ENCODE measurements at regions not wholly inside any gene's neighbourhood (a gene's known extent, or its start where the extent isn't known, plus 50 kb on each side); places are given as distances from the start of the nearest gene placed in this dataset.

GRCh38 chr2:65711863-65712262 lies 279.5 kb upstream of the SPRED2 start:
- TF ChIP-seq, protein P1, sequence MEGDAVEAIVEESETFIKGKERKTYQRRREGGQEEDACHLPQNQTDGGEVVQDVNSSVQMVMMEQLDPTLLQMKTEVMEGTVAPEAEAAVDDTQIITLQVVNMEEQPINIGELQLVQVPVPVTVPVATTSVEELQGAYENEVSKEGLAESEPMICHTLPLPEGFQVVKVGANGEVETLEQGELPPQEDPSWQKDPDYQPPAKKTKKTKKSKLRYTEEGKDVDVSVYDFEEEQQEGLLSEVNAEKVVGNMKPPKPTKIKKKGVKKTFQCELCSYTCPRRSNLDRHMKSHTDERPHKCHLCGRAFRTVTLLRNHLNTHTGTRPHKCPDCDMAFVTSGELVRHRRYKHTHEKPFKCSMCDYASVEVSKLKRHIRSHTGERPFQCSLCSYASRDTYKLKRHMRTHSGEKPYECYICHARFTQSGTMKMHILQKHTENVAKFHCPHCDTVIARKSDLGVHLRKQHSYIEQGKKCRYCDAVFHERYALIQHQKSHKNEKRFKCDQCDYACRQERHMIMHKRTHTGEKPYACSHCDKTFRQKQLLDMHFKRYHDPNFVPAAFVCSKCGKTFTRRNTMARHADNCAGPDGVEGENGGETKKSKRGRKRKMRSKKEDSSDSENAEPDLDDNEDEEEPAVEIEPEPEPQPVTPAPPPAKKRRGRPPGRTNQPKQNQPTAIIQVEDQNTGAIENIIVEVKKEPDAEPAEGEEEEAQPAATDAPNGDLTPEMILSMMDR (conservative IDR thresholded peaks at IDR 0.05): no peak
- H3K4me1 Mint-ChIP-seq: no peaks in the 10 kb centered on the region
- H3K27me3 Mint-ChIP-seq (ENCODE audit: low read depth): no peaks in the 10 kb centered on the region
- no peaks in the 10 kb centered on the region for H3K36me3 Mint-ChIP-seq (ENCODE audit: low read depth)
- no peaks in the 10 kb centered on the region for H3K9me3 Mint-ChIP-seq
- no peak for DNase-seq (ENCODE audit: low read depth, low spot score)
- H3K4me3 Mint-ChIP-seq: no peak overlapping the region
- H3K27ac Mint-ChIP-seq (ENCODE audit: unreplicated experiment): no peak overlapping the region

DNA sequence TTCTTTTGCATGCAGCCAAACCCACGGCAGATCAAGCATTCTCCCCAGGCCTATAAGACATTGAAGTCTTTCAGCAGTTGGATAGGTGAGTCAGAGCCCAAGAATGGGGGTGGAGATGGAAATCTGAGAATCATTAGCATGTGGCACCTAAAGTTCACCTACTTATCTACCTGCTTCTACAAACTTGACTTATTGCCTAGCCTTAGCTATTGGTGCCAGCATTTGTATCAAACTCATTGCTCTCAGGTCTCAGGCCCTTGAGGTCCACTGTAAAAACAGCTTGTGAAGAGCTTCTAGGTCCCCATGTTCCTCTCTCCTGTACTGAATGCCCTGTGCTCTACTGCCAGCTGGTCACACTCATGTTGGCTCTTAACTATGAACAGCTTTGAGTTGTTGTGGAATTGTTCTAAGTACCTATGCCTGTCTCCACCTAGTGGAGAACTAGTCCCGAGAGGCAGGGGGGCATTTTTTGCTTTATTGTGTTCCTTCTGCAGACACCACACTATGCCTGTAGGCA lies 278.4 kb upstream of the SPRED2 start:
- Mint-ChIP-seq H3K27ac (ENCODE audit: unreplicated experiment) (no peak overlapping the region), H3K27me3 (ENCODE audit: low read depth) (no peaks in the 10 kb centered on the region), H3K4me3 (no peak overlapping the region), H3K36me3 (ENCODE audit: low read depth) (no peaks in the 10 kb centered on the region), H3K9me3 (no peaks in the 10 kb centered on the region), H3K4me1 (no peaks in the 10 kb centered on the region)
- DNase-seq (ENCODE audit: low read depth, low spot score): no peak
- TF ChIP-seq, protein P1 (conservative IDR thresholded peaks at IDR 0.05): peak; percentile 39

GRCh38 chr2:65710356-65710755 lies 278.0 kb upstream of the SPRED2 start:
- Mint-ChIP-seq H3K4me3 (no peak overlapping the region), H3K9me3 (no peaks in the 10 kb centered on the region), H3K27ac (ENCODE audit: unreplicated experiment) (no peak overlapping the region), H3K4me1 (no peaks in the 10 kb centered on the region), H3K36me3 (ENCODE audit: low read depth) (no peaks in the 10 kb centered on the region), H3K27me3 (ENCODE audit: low read depth) (no peaks in the 10 kb centered on the region)
- DNase-seq (ENCODE audit: low read depth, low spot score): no peak
- TF ChIP-seq, protein P1 (conservative IDR thresholded peaks at IDR 0.05): no peak

DNA sequence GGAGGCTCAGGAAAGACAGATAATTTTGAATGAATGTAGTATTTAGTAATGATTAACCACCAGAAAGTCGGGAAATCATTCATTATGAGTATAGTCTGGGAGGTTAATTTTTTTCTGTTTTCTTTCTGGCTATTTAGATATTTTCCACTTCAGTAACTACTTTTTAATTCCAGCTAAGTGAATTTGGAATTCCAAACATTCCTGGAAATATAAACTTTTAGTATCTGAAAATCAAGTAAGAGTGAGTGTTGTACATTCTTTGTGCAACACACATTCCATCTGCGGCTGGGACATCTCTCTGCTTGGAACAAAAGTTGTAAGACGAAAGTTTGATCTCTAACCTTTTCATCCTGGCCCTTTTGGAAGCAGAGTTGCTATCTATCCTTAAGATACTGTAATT lies 275.7 kb upstream of the SPRED2 start:
- H3K36me3 Mint-ChIP-seq (ENCODE audit: low read depth): no peaks in the 10 kb centered on the region
- H3K9me3 Mint-ChIP-seq: no peaks in the 10 kb centered on the region
- TF ChIP-seq, protein P1 (conservative IDR thresholded peaks at IDR 0.05): no peak
- H3K27ac Mint-ChIP-seq (ENCODE audit: unreplicated experiment): no peak overlapping the region
- H3K4me3 Mint-ChIP-seq: no peak overlapping the region
- no peaks in the 10 kb centered on the region for H3K4me1 Mint-ChIP-seq
- H3K27me3 Mint-ChIP-seq (ENCODE audit: low read depth): no peaks in the 10 kb centered on the region
- no peak for DNase-seq (ENCODE audit: low read depth, low spot score)

GRCh38 chr2:65706411-65706810 lies 274.0 kb upstream of the SPRED2 start:
- Mint-ChIP-seq H3K4me3 (no peak overlapping the region), H3K4me1 (no peaks in the 10 kb centered on the region), H3K27me3 (ENCODE audit: low read depth) (no peaks in the 10 kb centered on the region), H3K9me3 (no peaks in the 10 kb centered on the region), H3K27ac (ENCODE audit: unreplicated experiment) (no peak overlapping the region), H3K36me3 (ENCODE audit: low read depth) (no peaks in the 10 kb centered on the region)
- DNase-seq (ENCODE audit: low read depth, low spot score): no peak
- TF ChIP-seq, protein P1 (conservative IDR thresholded peaks at IDR 0.05): no peak

DNA sequence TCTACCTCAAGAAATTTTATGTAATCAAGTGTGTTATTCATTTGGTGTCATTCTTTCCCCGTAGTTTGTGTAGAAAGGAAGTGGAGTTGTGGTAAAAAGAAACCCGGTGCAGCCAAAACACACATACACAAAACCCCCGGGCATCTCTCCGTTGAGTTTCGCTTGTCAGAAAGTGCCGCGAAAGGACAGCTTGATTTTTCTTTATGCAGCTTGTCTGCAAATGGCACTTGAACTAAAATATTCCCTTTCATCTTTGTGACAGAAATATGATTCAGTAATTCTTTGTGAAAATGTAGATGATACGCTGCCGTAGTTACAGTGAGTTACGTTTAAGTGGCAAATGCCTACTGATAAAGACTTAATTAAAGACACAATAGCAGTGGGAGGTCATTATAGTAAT lies 268.8 kb upstream of the SPRED2 start:
- Mint-ChIP-seq H3K36me3 (ENCODE audit: low read depth) (no peaks in the 10 kb centered on the region), H3K4me1 (no peaks in the 10 kb centered on the region), H3K4me3 (no peak overlapping the region), H3K27me3 (ENCODE audit: low read depth) (peaks cover 3% of the 10 kb centered on the region), H3K27ac (ENCODE audit: unreplicated experiment) (no peak overlapping the region), H3K9me3 (no peaks in the 10 kb centered on the region)
- TF ChIP-seq, protein P1 (conservative IDR thresholded peaks at IDR 0.05): no peak
- no peak for DNase-seq (ENCODE audit: low read depth, low spot score)

All from neural crest cell (in vitro differentiated cells).